AG09319 (cell line): ENCODE measurements at regions not wholly inside any gene's neighbourhood (a gene's known extent, or its start where the extent isn't known, plus 50 kb on each side); places are given as distances from the start of the nearest gene placed in this dataset.

Experiments used
- DNase-seq: peaks from one replicate; pipeline ENCODE4 v3.0.0-alpha.2; 2010; ENCODE audit warnings: low read depth; ENCODE audit errors: extremely low read depth
- TF ChIP-seq, protein P1 (sequence below): IDR thresholded peaks from 2 replicates; pipeline ENCODE4 v1.5.1; 2011; ENCODE audit warnings: low read depth, mild to moderate bottlenecking, inconsistent platforms, low read length, moderate library complexity

- TF ChIP-seq, protein P1, sequence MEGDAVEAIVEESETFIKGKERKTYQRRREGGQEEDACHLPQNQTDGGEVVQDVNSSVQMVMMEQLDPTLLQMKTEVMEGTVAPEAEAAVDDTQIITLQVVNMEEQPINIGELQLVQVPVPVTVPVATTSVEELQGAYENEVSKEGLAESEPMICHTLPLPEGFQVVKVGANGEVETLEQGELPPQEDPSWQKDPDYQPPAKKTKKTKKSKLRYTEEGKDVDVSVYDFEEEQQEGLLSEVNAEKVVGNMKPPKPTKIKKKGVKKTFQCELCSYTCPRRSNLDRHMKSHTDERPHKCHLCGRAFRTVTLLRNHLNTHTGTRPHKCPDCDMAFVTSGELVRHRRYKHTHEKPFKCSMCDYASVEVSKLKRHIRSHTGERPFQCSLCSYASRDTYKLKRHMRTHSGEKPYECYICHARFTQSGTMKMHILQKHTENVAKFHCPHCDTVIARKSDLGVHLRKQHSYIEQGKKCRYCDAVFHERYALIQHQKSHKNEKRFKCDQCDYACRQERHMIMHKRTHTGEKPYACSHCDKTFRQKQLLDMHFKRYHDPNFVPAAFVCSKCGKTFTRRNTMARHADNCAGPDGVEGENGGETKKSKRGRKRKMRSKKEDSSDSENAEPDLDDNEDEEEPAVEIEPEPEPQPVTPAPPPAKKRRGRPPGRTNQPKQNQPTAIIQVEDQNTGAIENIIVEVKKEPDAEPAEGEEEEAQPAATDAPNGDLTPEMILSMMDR: no peak
- DNase-seq: no peak
These were observed 132.1 kb downstream of the MAIP1 start for GRCh38 chr2:200087451-200087850.

- TF ChIP-seq, protein P1: no peak
- DNase-seq: no peak
These were observed 133.8 kb downstream of the MAIP1 start for GRCh38 chr2:200089040-200089755.

DNA sequence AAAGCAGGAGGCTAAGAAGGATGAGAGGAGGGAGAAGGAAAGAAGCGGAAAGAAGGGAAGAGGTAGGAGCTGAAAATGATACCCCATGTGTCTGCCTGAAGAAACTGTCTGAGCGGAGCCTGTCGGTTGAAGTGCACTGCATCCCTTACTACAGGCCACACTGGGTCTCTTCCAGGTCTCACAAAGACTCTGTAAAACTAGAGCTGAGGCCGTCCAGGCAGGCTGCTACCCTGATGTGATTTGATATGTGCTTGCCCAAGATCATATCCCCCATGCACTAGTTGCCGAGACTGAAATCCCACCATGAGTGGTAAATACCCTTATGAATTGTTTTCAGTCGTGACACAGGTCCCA lies 134.4 kb downstream of the MAIP1 start:
- TF ChIP-seq, protein P1: no peak
- no peak for DNase-seq

GRCh38 chr2:200090683-200091082 lies 135.3 kb downstream of the MAIP1 start:
- no peak for DNase-seq

GRCh38 chr2:200091126-200091525 lies 135.7 kb downstream of the MAIP1 start:
- TF ChIP-seq, protein P1: no peak
- DNase-seq: no peak

More at GRCh38 chr2:200090683-200091082, 135.3 kb downstream of the MAIP1 start:
- TF ChIP-seq, protein P1: no peak

DNA sequence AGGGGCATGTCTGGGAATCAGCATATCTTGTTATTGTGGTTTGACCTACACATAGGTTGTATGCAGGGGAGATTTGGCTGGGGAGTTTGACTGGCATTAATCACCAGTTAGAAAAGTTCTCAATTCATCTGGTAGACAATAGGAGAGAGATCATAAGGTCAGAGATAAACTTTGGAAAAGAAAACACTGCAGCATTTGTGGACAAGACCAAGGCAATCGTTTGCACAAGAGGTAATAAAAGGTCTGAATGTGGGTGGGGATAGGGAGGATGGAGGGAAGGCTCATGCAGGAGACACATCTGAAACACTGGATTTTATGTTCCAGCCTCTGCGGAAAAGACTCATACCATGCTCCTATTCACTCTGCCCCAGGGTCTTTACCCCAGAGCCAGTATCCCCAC lies 136.9 kb downstream of the MAIP1 start:
- no peak for DNase-seq
- TF ChIP-seq, protein P1: no peak

DNA sequence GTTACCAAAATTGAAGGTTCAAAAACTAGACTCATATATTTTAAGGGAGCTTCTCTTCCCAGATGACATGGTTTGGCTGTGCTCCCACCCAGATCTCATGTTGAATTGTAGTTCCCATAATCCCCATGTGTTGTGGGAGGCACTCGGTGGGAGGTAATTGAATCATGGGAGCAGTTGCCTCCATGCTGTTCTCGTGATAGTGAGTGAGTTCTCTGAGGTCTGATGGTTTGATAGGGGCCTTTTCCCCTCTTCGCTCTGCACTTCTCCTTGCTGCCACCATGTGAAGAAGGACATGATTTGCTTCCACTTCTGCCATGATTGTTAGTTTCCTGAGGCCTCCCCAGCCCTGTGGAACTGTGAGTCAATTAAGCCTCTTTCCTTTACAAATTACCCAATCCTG lies 140.1 kb downstream of the MAIP1 start:
- TF ChIP-seq, protein P1: no peak
- DNase-seq: no peak
